HG03558 (cell line): ENCODE measurements at regions not wholly inside any gene's neighbourhood (a gene's known extent, or its start where the extent isn't known, plus 50 kb on each side); places are given as distances from the start of the nearest gene placed in this dataset.

Source experiments
- ATAC-seq: cut with Tn5 transposase; IDR thresholded peaks from one replicate; pipeline ENCODE4 v1.9.1; 2021; ENCODE audit warnings: moderate number of reproducible peaks; ENCODE audit not compliant: unreplicated experiment; ENCODE audit errors: extremely low read depth

DNA sequence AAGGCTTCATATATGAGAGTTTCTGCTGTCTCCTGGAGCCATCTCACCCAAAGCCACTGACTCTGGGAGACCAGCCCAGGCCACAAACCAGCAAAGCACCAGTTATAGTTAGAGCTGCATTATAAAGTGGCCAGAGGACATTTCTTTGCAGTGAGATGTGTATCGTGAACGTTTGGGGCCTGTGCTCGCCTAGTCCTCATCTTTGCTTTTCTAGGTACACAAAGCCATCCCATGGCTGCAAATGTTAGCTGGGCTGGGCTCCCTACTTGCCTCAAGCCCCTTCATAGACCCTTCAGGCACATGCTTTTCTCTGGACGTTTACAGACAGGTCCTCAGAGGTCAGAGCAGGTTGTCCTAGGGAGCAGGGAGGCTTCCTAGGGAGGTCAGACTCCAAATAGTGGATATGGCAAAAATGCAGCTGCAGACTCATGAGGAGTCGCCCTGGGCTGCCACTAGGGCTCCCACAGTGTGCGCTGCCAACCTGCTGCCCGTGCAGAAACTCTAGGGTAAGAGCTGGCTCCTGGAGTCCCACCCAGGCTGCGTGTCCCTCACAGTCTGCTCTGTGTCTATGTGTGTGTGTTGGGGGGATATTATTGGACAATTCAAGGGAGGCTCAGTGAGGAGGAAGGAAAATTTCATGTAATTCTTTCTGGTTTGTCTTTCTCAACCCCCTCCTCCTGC is 141.0 kb downstream of the RPIA start:
- ATAC-seq: no peak

DNA sequence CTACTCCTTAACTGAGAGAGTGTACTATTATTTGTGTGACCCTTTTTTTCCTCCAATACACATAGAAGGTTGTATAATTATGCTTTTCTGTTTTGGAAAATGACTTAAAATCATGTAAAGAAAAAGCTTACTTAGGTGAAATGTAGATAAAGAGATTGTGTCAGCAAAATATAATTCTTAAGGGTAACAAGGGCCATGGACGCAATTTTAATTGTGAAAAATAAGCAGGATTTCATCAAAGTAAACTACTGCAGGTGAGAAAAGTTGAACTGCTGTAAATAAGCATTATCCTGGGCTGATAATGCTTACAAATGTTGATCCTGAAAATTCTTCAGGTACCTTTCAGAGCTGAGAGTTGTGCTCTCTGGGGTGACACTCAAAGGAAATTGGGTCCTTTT is 141.5 kb downstream of the RPIA start:
- no peak for ATAC-seq

DNA sequence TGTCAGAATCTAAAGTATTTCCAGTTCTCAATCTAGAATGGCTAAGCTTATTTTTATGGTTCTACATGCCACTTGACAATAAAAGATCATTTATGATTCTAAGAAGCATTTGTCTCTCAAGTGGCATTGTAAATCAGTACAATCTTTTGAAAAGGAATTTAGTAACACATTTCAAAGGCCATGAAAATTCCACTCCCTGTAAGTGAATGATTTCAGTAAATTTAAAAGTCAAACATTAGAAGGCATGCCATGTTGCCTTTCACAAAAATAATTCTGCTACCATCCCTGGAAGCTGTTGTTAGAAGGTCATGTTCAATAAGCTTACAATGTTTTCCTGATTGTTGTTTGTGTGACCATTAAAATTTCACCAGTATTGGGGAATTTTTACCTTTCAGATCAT is 142.9 kb downstream of the RPIA start:
- ATAC-seq: no peak

DNA sequence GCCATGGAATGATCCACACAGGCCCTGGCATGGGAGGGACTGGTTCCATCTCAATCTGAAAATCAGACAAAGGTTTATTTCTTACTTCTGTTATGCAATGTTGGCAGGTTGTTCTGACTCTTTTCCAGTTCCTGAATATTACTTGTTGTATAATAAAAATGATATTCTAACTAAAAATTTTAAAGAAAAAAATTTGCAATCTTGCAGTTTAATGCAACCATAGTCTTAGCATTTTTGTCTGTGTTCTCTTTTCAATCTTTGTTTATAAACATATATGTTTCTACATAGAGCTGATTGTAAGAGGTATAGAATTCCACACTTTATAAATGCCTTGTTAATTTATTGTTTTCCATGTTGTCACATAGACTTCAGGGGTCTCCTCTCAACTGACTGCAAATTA is 143.4 kb downstream of the RPIA start:
- ATAC-seq: no peak

DNA sequence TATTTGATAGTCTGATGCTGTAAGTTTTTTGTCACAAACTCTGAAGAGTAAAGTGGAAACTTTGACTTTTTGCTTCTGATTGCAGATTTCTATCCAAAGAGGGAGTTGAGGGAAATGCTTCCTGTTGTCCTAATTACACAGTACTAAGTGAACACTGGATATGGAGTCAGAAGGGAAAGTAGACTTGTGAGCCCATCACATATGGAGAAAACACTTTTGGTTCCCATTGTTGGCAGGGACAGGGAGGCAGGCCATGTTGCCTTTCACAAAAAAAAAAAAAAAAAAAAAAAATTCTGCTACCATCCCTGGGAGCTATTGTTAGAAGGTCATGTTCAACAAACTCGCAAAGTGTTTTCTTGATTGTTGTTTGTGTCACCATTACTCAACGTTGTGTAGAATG is 144.3 kb downstream of the RPIA start:
- no peak for ATAC-seq

DNA sequence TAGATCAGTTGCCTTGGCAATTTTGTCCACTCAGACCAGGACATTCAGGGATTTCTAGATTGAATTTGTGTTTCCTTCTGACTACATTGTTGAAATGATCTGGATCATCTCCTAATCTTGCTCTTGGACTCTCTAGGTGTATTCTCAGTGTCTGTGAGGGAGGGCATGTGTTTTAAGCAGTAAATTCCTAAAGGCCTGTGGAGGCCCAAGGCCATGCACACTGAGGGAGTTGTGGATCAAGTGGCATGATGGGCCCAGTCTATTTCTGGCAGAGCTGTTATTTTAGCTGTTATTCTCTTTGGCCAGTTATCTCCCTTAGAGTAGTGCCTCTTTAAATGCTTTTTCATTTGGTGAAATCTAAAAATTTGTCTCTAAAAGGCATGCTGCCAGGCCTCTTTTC is 144.9 kb downstream of the RPIA start:
- ATAC-seq: no peak

DNA sequence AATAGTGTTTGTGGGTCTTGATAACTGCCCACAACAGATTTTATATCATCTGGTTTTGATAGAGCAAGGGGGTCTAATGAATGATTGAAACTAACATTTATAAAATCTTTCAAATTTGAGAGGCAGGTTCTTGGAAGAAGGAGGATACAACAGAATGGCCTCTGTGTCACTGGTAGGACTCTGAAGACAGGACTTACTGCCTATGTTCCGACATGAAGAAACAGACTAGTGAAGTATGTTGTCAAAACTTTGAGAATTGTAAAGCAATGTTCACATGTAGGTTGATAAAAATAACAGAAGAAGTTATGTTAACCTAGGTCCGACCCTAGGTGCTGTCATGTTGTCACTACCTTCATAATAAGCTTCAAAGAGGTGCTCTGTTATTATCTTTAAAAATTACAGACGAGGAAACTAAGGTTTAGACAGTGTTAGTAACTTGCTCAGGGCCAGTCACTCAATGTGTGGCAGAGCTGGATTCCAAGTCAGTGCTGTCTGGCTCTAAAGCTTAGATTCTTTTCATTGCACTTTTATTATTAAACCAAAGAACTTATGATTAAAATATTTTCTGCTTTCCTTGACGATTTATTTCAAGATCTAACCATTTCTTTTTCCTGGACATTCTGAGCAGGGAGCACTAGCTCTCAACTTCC is 146.2 kb downstream of the RPIA start:
- ATAC-seq: no peak

DNA sequence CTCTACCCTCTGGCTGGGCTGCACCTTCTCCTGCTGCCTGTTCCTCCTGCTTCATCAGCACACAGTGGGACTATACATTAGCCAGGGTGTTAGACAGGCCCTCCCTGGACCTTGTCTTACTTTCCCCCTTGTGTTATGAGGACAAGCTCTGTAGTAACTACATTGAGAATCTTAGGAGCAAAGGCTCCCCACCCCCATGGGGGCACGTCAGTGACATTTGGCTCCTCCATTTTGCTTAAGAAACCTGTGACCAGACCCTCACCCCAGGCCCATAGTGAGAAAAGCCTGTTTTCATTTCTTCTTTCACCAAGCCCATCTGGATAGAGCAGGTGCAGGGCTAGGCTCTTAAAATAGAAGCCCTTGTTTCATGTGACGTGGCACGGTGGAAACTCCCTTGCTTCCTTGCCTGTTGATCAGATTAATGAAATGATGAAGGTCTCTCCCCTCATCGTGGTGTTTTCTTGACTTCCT is 146.7 kb downstream of the RPIA start:
- ATAC-seq: peak; percentile 72

DNA sequence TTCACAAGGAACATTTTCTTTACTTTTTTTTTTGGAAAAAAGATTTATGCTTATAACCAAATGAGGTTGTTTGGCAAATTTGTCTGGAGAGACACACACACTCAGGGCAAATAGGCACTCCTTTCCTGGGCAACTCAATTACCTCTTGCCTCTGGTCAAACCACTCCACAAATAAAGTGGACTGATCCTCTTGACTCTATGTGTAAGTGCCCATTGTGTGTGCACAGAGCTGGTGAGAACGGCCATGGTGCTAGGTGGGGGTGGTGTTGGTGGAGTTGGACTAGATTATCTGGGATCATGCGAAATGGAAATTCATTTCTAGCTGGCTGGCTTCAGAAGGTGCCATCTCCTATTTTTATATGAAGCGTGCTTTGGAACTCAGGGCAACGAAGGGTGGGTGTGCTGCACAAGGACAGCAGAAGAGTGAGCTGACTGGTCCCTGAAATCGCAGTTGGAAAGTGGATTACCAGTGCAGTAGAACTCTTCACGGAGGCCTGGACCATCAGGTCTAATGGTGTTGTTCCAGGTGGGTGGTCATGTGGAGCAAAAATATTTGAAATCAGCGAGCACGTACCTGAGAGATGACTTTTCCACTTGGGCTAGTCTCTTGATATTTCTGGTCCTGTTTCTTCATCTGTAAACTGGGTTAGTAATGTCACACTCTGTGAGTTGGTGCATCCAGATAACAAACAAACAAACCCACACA is 149.9 kb downstream of the RPIA start:
- no peak for ATAC-seq

DNA sequence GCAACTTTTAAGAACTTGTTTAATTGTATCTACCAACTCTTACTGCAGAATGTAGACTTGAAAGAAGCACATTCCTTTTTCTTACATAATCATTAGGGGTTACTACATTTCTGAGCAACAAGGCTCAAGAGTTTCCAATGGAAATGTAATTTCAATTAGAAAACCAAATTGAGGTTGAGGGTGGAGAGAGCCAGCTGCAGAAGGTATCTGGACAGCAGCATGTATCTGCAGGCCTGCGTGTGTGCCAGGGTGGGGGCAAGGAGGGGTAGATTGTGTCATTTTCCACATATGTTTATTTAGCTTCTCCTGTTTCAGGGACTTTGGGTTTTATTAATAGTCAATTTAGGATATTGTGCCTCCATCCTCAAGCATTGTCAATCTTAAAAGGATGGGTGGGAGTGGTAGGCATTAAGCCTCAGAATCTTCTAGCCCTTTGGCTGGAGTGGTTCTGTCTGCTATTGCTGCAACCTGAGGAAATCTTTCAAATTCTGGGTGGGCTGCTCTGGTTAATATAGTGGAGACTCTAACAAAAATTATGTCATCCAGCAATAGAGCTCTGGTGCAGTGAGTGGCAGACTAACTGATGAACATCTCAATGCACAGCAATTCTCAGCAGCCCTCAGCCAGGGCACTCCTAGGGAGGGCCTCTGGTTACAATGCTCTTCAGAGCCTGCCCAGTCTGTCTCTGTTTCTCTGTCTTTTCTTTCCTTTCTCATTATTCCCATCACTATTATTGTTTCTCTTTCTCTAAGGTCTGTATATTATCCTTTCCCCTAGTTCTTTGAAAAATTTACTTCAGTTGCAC is 151.4 kb downstream of the RPIA start:
- no peak for ATAC-seq

DNA sequence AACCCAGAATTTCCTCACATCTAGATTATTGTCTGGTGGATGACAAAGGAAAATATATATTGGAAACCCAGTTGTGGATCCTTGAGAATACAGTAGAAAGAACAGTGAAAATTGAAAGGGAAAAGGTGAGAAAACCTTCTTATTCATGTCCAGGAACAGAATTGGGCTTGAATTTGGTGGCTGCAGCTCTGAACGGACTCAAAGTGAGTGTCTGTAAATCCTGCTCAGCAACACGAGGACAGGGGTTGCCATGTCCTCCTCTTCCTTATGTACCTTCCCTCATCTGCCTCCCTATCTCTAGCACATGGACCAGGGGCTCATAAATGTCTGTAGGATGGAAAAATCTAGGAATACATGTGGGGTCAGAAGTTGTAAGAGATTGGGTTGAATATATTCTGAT is 152.2 kb downstream of the RPIA start:
- no peak for ATAC-seq

DNA sequence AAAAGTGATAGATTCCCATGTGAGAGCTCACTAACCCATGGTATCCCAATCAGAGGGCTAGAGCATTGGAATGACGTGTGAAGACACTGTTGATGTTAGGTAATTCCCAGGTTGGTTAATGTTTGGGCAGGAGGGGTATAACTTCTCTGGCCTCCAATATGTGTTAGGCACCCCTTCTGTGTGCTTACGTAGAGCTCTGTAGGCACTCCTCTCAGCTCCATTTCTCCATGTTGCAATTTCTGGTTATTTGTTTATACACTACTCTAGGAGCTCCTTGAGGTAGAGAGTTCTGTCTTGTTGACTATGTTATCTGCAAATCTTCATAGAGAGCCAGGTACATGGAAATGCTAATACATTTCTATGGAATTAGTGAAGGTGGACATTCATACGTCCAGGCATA is 153.5 kb downstream of the RPIA start:
- ATAC-seq: no peak

DNA sequence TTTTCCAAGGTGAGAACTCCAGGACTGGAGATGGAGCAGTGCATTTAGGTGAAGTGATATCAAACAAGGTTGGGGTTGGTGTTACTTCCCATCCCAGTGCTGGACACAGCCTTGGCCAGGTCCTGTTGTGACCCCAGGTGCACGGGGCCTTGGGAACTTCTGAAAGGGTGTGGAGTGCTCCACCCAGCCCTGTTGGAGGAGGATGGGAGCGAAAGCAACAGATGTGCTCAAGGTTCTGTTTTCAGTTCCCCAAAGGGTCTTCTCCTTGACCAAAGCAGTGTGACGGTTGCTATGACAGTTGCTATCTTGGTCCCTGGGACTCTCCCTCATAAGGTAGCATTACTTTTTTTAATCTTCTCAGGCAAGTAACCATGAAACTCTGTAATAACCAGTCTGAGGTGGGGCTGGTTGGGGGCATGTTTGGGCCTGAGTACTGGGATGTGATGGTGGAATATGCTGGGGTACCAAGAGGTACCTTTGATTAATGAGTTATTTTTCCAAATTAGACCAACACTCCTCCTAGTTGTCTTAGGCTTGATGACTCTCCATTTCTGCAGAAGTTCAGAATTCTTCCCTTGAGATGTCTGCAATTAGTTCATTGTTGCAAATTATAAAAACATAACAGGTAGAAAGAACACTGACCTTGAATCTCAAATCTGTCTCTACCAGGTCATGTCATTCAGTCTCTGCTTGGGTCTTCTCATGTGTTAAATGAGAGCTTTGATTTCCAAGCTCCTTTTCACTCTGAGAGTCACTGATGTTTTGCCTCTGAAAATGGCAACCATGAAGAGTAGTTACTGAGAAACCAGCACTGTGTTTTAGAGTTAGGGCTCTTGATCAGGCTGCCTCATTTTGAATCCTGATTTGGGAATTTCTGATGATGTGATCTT is 154.5 kb downstream of the RPIA start:
- ATAC-seq: peak; percentile 65

DNA sequence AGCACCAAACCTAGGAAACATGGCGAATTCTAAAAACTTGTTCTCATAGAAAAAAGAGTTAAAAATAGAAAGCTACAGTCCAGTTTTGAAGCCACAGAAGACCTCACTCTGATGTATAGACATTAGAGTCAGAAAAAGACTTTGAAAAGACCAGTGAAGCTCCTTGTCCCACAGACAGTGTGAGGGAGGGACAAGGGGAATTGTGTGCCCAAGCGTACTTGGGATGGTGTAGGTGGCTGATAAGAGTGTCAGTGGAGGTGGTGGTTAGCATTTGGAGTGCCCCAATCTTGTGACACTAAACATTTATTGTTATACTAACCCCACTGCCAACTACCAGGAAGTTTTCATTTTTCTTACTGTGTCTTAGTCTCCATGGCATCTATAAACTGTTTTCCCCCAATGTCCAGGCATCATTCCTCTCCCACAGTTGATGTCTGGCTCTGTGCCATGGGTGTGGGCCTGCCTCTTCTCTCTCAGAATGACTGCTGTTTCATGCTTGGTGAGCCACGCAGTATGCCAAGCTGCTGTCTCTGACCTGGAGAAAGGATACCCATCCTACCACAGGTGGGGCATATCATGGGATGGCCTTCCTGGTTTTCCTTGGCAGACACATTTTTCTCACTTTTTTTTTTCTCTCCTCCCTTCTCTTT is 161.4 kb downstream of the RPIA start:
- no peak for ATAC-seq

DNA sequence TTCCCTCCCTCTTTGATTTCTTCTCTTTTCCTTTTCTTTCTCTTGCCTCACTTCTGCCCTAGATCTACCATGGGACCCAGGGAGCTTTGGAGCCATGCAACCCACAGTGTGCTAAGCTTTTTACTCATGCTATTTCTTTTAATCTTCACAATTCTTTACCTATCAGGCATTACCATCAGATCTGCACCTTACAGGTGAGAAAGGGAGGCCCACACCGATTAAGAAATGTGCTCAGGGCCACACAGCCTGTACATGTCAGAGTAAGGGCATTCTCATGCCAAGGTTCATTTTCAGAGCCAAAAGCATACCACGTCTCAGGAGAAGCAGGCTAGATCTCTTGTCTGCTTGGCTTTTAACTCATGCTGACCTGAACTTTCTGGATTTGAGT is 161.9 kb downstream of the RPIA start:
- ATAC-seq: no peak

DNA sequence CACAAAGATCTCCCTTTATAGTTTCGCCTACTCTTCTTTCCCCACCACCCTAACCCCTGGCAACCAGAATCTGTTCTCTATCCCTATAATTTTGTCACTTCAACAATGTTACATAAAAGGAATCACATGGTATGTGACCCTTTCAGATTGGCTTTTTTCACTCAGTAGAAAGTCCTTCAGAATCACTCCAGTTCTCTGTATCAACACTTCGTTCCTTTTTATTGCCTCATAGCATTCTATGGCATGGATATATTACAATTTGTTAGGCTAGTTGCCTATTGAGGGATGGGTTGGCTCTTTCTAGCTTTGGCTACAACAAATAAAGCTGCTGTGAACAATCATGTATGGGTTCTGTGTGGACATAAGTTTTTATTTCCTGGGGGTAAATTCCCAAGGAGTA is 163.1 kb downstream of the RPIA start:
- ATAC-seq: no peak

DNA sequence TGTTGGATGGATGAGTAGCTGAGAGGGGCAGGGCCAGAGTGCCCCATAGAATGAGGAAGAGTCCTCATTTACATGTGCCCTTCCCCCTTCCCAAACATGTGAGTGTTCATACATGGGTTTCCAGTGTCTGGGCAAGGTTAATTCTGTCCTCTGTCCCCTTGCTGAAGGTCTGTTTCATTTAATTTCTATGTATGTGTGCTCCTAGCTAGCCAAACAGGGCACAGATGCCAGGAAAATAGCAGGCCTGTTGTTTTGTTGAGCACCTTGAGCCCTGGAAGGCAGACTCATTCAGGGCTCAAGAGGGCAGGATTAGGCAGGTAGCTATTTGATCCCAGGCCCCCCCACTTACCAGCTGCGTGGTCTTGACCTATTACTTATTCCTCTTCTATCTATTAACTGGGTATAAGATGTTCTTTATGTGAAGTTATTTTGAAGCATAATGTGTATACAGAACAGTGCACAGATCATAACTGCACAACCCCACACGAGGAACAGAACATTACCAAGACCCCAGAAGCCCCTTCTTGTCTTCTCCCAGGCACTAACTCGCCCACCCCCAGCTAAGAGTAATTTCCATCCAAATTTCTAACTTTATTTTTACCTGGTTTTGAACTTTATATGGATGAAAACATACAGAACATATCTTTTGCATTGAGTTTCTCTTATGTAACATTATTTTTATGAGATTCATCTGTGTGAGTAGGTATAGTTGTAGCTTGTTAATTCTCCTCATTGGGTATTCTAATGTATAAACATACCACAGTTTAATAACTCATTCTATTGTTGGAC is 164.3 kb downstream of the RPIA start:
- ATAC-seq: no peak

DNA sequence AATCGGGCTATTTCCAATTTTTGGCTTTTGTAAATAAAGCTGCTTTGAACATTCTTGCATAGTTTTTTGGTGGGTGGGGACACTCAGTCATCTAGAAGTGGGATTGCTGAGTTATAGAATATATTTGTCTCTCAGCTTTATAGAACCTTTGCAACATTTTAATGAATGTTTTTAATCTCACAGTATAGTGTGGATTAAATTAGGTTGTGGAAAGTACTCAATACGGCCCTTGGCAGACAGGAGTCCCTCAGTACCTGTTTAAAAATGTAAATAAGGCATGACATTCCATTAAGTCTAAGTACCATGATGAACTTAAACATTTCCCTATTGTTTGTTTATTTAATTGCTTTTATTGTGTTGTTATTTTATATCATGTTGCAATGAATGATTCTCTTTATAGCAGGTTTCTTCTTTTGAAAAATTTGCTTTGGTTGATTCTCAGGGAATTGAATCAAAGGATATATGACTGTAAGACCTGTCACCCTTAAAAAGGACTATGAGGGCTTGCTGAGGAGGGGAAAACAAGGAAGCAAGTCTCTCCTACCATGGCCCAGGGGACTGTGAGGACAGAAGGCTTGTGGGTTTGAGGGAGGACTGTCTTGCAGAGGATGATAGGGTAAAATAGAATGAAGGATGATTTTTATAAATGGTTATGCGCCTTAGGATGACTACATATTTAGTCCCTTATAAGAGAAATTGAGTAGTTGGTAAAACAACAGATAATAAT is 165.1 kb downstream of the RPIA start:
- ATAC-seq: no peak
